ENCODE measurements at regions not wholly inside any gene's neighbourhood (a gene's known extent, or its start where the extent isn't known, plus 50 kb on each side); places are given as distances from the start of the nearest gene placed in this dataset.

GRCh38 chr5:51449026-51449425, 65.8 kb downstream of the ISL1 start:
- no peak for DNase-seq (ENCODE audit: low read depth, low spot score)

GRCh38 chr5:51452562-51452961, 69.3 kb downstream of the ISL1 start:
- no peak for DNase-seq (ENCODE audit: low read depth, low spot score)

- DNase-seq (ENCODE audit: low read depth, low spot score): peak; percentile 55
These were observed 81.9 kb downstream of the ISL1 start for GRCh38 chr5:51465165-51465564.

GRCh38 chr5:51466214-51466613, 83.0 kb downstream of the ISL1 start:
- no peak for DNase-seq (ENCODE audit: low read depth, low spot score)

- DNase-seq (ENCODE audit: low read depth, low spot score): no peak
These were observed 84.9 kb downstream of the ISL1 start for GRCh38 chr5:51468196-51468595.

- no peak for DNase-seq (ENCODE audit: low read depth, low spot score)
These were observed 88.4 kb downstream of the ISL1 start for GRCh38 chr5:51471630-51472029.

- DNase-seq (ENCODE audit: low read depth, low spot score): no peak
These were observed 89.2 kb downstream of the ISL1 start for GRCh38 chr5:51472472-51472871.

GRCh38 chr5:51475628-51476027, 92.4 kb downstream of the ISL1 start:
- no peak for DNase-seq (ENCODE audit: low read depth, low spot score)

GRCh38 chr5:51476431-51476830, 93.2 kb downstream of the ISL1 start:
- DNase-seq (ENCODE audit: low read depth, low spot score): no peak

- DNase-seq (ENCODE audit: low read depth, low spot score): no peak
These were observed 96.6 kb downstream of the ISL1 start for GRCh38 chr5:51479840-51480239.

- no peak for DNase-seq (ENCODE audit: low read depth, low spot score)
These were observed 101.1 kb downstream of the ISL1 start for GRCh38 chr5:51484326-51484725.

- DNase-seq (ENCODE audit: low read depth, low spot score): no peak
These were observed 102.9 kb downstream of the ISL1 start for GRCh38 chr5:51486158-51486557.

GRCh38 chr5:51487952-51488351, 104.7 kb downstream of the ISL1 start:
- peak; percentile 7 for DNase-seq (ENCODE audit: low read depth, low spot score)

GRCh38 chr5:51488803-51489642, 105.8 kb downstream of the ISL1 start:
- DNase-seq (ENCODE audit: low read depth, low spot score): peak; percentile 1

- no peak for DNase-seq (ENCODE audit: low read depth, low spot score)
These were observed 111.6 kb downstream of the ISL1 start for GRCh38 chr5:51494821-51495220.

GRCh38 chr5:51495672-51496071, 112.4 kb downstream of the ISL1 start:
- peak; percentile 75 for DNase-seq (ENCODE audit: low read depth, low spot score)

- DNase-seq (ENCODE audit: low read depth, low spot score): no peak
These were observed 134.6 kb downstream of the ISL1 start for GRCh38 chr5:51517838-51518237.

GRCh38 chr5:51518607-51519006, 135.4 kb downstream of the ISL1 start:
- DNase-seq (ENCODE audit: low read depth, low spot score): no peak

GRCh38 chr5:51521583-51521982, 138.3 kb downstream of the ISL1 start:
- no peak for DNase-seq (ENCODE audit: low read depth, low spot score)

- DNase-seq (ENCODE audit: low read depth, low spot score): no peak
These were observed 156.0 kb downstream of the ISL1 start for GRCh38 chr5:51539232-51539631.

- DNase-seq (ENCODE audit: low read depth, low spot score): no peak
These were observed 161.0 kb downstream of the ISL1 start for GRCh38 chr5:51544031-51544785.

- DNase-seq (ENCODE audit: low read depth, low spot score): no peak
These were observed 173.6 kb downstream of the ISL1 start for GRCh38 chr5:51556833-51557232.

GRCh38 chr5:51558682-51559081, 175.4 kb downstream of the ISL1 start:
- DNase-seq (ENCODE audit: low read depth, low spot score): no peak

Measured in astrocyte of the hippocampus (primary cell).